HG03196 (cell line): ENCODE measurements at regions not wholly inside any gene's neighbourhood (a gene's known extent, or its start where the extent isn't known, plus 50 kb on each side); places are given as distances from the start of the nearest gene placed in this dataset.

Experiments
- ATAC-seq: cut with Tn5 transposase; IDR thresholded peaks from one replicate; pipeline ENCODE4 v1.9.1; 2021; ENCODE audit not compliant: unreplicated experiment

GRCh38 chr1:209456878-209457277 lies 126.6 kb upstream of the CAMK1G start:
- no peak for ATAC-seq

- no peak for ATAC-seq
Observed at GRCh38 chr1:209457401-209458125, 126.0 kb upstream of the CAMK1G start.

GRCh38 chr1:209458921-209459320 lies 124.6 kb upstream of the CAMK1G start:
- ATAC-seq, result no peak

GRCh38 chr1:209461168-209461567 lies 122.3 kb upstream of the CAMK1G start:
- ATAC-seq, result no peak

- ATAC-seq, result no peak
Observed at GRCh38 chr1:209462433-209462832, 121.1 kb upstream of the CAMK1G start.

- ATAC-seq, result no peak
Observed at GRCh38 chr1:209463441-209463840, 120.1 kb upstream of the CAMK1G start.

GRCh38 chr1:209473025-209473424 lies 110.5 kb upstream of the CAMK1G start:
- ATAC-seq, result no peak

- ATAC-seq, result no peak
Observed at GRCh38 chr1:209480345-209480744, 103.2 kb upstream of the CAMK1G start.

- ATAC-seq, result no peak
Observed at GRCh38 chr1:209483691-209484090, 99.8 kb upstream of the CAMK1G start.

- ATAC-seq, result no peak
Observed at GRCh38 chr1:209484429-209484828, 99.1 kb upstream of the CAMK1G start.

- ATAC-seq, result no peak
Observed at GRCh38 chr1:209485167-209485566, 98.3 kb upstream of the CAMK1G start.

GRCh38 chr1:209485751-209486150 lies 97.8 kb upstream of the CAMK1G start:
- ATAC-seq, result no peak

- no peak for ATAC-seq
Observed at GRCh38 chr1:209486861-209487593, 96.5 kb upstream of the CAMK1G start.

GRCh38 chr1:209490013-209490412 lies 93.5 kb upstream of the CAMK1G start:
- no peak for ATAC-seq

GRCh38 chr1:209491031-209491430 lies 92.5 kb upstream of the CAMK1G start:
- no peak for ATAC-seq

GRCh38 chr1:209491496-209491895 lies 92.0 kb upstream of the CAMK1G start:
- no peak for ATAC-seq

GRCh38 chr1:209491897-209492296 lies 91.6 kb upstream of the CAMK1G start:
- no peak for ATAC-seq

GRCh38 chr1:209493559-209493958 lies 90.0 kb upstream of the CAMK1G start:
- no peak for ATAC-seq

GRCh38 chr1:209497729-209498128 lies 85.8 kb upstream of the CAMK1G start:
- no peak for ATAC-seq

GRCh38 chr1:209500993-209501392 lies 82.5 kb upstream of the CAMK1G start:
- ATAC-seq, result no peak

GRCh38 chr1:209503196-209503595 lies 80.3 kb upstream of the CAMK1G start:
- no peak for ATAC-seq

- ATAC-seq, result no peak
Observed at GRCh38 chr1:209504571-209504970, 78.9 kb upstream of the CAMK1G start.

- no peak for ATAC-seq
Observed at GRCh38 chr1:209505044-209505443, 78.5 kb upstream of the CAMK1G start.
